Activated T-helper 9 cell treated with anti-CD3 and anti-CD28 coated beads, Interleukin-2, amount 50 U/mL, for 16 hours (primary cell): ENCODE measurements at regions not wholly inside any gene's neighbourhood (a gene's known extent, or its start where the extent isn't known, plus 50 kb on each side); places are given as distances from the start of the nearest gene placed in this dataset.
"Not testable (repeated sequence)": the region's sequence is repeated elsewhere in the genome, so short reads cannot be mapped to it uniquely, and the experiment has no call there.

ENCODE experiments used
- DNase-seq: peaks from one replicate; pipeline ENCODE4 v3.0.0-alpha.2; 2020; ENCODE audit warnings: low read depth

GRCh38 chr6:103313432-103313831, 1546.3 kb downstream of the HACE1 start:
- no peak for DNase-seq

- not testable (repeated sequence) for DNase-seq
Observed at GRCh38 chr6:103294376-103294775, 1565.3 kb downstream of the HACE1 start.

- DNase-seq: no peak
Observed at GRCh38 chr6:103284835-103285234, 1574.9 kb downstream of the HACE1 start.

- no peak for DNase-seq
Observed at GRCh38 chr6:103280417-103280816, 1579.3 kb downstream of the HACE1 start.

GRCh38 chr6:103277936-103278335, 1581.8 kb downstream of the HACE1 start:
- no peak for DNase-seq

GRCh38 chr6:103273048-103273447, 1586.7 kb downstream of the HACE1 start:
- no peak for DNase-seq

- no peak for DNase-seq
Observed at GRCh38 chr6:103269581-103269980, 1590.1 kb downstream of the HACE1 start.

- DNase-seq: no peak
Observed at GRCh38 chr6:103268335-103268734, 1591.4 kb downstream of the HACE1 start.

GRCh38 chr6:103264020-103264419, 1595.7 kb downstream of the HACE1 start:
- DNase-seq: no peak

- no peak for DNase-seq
Observed at GRCh38 chr6:103255132-103255531, 1604.6 kb downstream of the HACE1 start.

GRCh38 chr6:103236923-103237322, 1622.8 kb downstream of the HACE1 start:
- DNase-seq: no peak

GRCh38 chr6:103231181-103231580, 1628.5 kb downstream of the HACE1 start:
- DNase-seq: no peak

GRCh38 chr6:103215847-103216246, 1643.9 kb downstream of the HACE1 start:
- no peak for DNase-seq

GRCh38 chr6:103210686-103211085, 1649.0 kb downstream of the HACE1 start:
- DNase-seq: no peak

GRCh38 chr6:103198386-103198785, 1661.3 kb downstream of the HACE1 start:
- DNase-seq: no peak

GRCh38 chr6:103193413-103193812, 1666.3 kb downstream of the HACE1 start:
- DNase-seq: no peak

- DNase-seq: no peak
Observed at GRCh38 chr6:103191391-103192093, 1668.2 kb downstream of the HACE1 start.

- no peak for DNase-seq
Observed at GRCh38 chr6:103184776-103185175, 1674.9 kb downstream of the HACE1 start.

- DNase-seq: no peak
Observed at GRCh38 chr6:103183831-103184411, 1675.8 kb downstream of the HACE1 start.

- DNase-seq: no peak
Observed at GRCh38 chr6:103178193-103178592, 1681.5 kb downstream of the HACE1 start.

GRCh38 chr6:103177791-103178190, 1681.9 kb downstream of the HACE1 start:
- DNase-seq: no peak

- DNase-seq: no peak
Observed at GRCh38 chr6:103175056-103175455, 1684.7 kb downstream of the HACE1 start.

GRCh38 chr6:103167345-103168071, 1692.2 kb downstream of the HACE1 start:
- DNase-seq: no peak
